ENCODE measurements at regions not wholly inside any gene's neighbourhood (a gene's known extent, or its start where the extent isn't known, plus 50 kb on each side); places are given as distances from the start of the nearest gene placed in this dataset.
"Not testable (repeated sequence)": the region's sequence is repeated elsewhere in the genome, so short reads cannot be mapped to it uniquely, and the experiment has no call there.

- no peak for DNase-seq
Measured at GRCh38 chr7:83306502-83306901, 143.8 kb upstream of the PCLO start.

DNA sequence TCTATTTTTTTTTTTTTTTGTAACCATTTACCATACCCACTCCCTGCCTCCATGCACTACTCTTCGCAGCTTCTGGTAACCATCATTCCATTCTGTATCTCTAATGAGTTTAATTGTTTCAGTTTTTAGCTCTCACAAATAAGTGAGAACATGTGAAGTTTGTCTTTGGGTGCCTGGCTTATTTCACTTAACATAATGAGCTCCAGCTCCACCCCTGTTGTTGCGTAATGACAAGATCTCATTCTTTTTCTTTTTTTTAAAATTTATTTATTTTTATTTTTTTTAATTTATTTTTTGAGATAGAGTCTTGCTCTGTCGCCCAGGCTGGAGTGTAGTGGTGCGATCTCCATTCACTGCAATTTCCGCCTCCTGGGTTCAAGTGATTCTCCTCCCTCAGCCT, 142.3 kb upstream of the PCLO start:
- no peak for DNase-seq

DNA sequence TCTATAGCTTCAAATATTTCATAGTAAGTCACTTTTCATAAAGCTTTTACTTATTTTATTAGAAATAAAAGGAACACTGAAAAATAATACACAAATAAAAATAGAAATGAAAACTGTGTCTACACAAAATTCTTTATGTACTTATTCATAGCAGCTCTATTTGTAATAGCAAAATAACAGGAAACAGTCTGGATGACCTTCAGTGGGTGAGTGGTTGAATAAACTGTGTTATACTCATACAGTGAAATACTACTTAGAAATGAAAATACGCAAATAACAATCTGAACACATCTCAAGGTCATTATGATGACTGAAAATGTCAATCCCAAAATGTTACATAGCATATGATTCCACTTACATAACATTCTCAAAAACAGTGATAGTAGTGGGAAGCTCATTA, 138.7 kb upstream of the PCLO start:
- peak; percentile 13 for DNase-seq

GRCh38 chr7:83290211-83290610, 127.5 kb upstream of the PCLO start:
- no peak for DNase-seq

- DNase-seq, result no peak
Measured at GRCh38 chr7:83289419-83289993, 126.8 kb upstream of the PCLO start.

- DNase-seq, result no peak
Measured at GRCh38 chr7:83280671-83281070, 118.0 kb upstream of the PCLO start.

GRCh38 chr7:83276250-83276649, 113.6 kb upstream of the PCLO start:
- DNase-seq, result no peak

DNA sequence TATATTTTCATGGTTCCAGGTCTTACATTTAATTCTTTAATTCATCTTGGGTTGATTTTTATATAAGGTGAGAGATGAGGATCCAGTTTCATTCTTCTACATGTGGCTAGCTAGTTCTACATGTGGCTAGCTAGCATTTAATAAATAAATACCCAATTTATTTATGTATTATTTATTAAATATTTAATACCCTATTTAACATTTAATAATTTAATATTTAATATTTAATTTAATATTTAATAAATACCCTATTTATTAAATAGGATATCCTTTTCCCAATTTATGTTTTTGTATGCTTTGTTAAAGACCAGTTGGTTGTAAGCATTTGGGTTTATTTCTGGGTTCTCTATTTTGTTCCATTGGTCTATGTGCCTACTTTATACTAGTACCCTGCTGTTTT, 111.0 kb upstream of the PCLO start:
- DNase-seq, result no peak

DNA sequence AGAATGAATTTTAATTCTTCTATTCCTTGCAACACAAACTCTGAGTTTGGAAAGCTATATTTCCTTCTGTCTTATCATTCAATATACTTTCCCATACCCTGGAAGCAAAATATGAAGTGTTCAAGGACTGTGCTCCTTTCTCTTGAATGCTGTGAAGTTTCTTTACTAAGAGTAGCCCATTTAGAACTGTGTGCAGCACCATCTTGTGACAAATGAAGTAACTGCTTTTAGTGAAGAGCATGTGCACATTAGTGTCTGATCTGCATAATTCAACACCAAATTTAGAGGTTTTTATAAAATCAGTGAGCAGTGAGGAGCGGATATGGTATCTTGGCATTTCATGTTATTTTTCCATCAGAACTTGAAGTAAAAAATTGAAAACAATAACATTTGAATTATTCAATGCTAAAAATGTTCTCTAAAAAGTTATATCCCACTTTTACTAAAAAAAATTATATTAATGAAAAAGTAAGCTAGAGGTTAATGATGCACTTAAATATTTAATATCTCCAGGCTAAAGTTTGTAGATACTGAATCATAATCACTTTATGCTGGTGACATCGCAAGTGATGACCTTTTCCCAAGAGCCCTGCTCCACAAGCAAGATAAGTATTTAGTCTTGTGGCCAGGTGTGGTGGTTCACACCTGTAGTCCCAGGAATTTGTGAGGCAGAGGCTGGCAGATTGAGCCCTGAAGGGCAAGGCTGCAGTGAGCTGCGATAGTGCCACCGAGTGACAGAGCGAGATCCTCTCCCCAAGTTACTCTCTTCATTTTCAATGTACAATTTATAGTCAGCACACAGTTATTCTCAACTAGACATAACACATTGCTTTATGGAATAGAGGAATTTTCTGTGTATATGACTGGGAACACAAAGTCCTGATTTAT, 108.8 kb upstream of the PCLO start:
- DNase-seq, result peak; percentile 46

GRCh38 chr7:83270407-83270806, 107.7 kb upstream of the PCLO start:
- DNase-seq, result no peak

DNA sequence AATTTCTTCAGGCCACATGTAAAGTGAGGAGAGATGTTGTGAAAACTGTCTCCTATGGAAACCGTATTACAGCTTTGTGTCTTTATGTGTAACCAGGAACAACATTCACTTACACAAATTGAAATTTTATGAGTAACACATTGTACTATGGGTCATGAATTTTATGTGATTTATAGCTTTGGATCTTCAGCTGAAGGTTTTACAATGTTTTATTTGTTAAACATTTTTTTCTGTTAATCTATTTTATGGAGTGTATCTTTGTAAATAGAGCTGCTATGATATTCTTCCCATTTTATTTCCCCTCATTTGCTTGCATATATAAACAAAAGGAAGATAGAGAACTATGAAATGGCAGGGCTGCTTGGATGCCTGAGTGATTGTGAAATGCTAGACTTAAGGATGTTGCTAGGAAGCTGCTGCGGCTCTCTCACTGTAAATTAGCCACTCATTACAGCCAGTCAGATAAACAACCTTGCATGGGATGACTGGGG, 104.5 kb upstream of the PCLO start:
- DNase-seq, result peak; percentile 80

DNA sequence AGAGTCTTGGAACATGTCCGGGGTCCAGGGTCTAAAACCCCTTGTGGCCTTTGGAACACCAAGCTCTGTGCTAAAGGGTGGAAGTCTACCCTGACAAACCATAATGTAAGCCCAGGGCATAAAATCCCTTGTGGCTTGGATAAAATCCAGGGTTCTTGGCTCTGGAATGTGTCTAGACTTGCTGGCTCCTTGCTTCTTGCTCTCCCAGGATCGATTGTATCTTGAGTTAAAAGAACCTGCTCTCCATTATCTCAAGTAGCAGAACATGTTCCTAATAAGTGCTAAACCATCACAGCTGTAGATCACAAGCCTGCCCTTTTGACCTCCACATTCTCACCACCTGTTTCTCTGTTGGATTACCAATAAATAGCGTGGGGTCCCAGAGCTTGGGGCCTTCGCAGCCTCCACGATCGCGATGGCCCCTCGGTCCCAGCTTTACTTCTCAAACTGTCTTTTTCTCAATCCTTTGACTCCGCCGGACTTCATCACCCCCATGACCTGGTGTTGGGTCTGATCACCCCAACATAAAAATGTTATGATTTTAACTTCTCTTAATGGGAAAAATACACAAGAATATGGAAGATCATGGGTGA, 100.9 kb upstream of the PCLO start:
- DNase-seq, result not testable (repeated sequence)

DNA sequence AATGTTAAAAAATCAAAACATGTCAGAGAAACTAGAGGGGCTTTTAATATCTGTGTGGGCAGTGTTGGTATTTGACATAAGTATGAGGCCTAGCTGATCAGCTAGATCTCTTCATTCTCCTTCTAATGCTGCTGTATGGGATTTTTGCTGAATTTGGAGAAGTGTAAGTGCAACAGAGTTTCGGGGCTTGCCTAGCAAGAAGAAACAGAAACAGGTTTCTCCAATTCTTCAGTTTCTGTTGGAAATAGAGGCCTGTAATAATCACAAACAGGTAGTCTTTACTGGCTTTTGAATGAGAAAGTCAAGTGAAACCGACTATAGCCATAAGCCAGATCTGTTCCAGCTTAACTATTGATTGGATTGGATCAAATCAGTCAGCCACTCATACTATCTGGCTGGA, 96.4 kb upstream of the PCLO start:
- DNase-seq, result no peak

- no peak for DNase-seq
Measured at GRCh38 chr7:83248000-83248399, 85.3 kb upstream of the PCLO start.

- not testable (repeated sequence) for DNase-seq
Measured at GRCh38 chr7:83219231-83219630, 56.5 kb upstream of the PCLO start.

DNA sequence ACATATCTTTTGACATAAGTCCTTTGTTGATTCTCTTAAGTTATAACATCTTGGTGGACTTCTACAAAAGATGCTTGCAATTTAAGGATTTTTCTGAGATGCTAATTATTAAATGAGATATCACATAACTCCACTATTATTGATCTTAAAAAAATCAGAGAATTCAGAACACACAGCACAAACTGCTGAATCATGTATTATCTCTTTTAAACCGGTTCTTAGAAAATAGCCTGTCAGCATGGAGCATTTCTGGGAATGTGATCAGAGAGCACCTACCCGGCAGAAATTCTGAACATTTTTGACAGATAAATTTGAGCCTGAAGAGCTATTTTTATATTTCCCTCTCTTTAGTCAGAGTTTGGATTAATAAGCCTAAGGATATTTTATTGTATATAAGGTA, 50.2 kb upstream of the PCLO start:
- no peak for DNase-seq
